ENCODE measurements at regions not wholly inside any gene's neighbourhood (a gene's known extent, or its start where the extent isn't known, plus 50 kb on each side); places are given as distances from the start of the nearest gene placed in this dataset.

- Histone ChIP-seq H3K36me3 (ENCODE audit: insufficient read depth, low read length) (no peaks in the 10 kb centered on the region), H3K4me1 (ENCODE audit: control insufficient read depth, insufficient read depth, low read length) (no peaks in the 10 kb centered on the region), H3K4me2 (ENCODE audit: low read length) (no peak overlapping the region), H3K4me3 (ENCODE audit: low read length) (no peak overlapping the region), H3K27me3 (ENCODE audit: control insufficient read depth, insufficient read depth, low read length) (no peaks in the 10 kb centered on the region), H3K9me3 (replicated peaks; ENCODE audit: low read length) (no peaks in the 10 kb centered on the region), H3K9ac (ENCODE audit: low read depth, low read length) (no peak overlapping the region)
These were observed 521.6 kb downstream of the EPHA3 start for GRCh38 chr3:89628856-89629670.

- no peaks in the 10 kb centered on the region for H3K4me1 ChIP-seq (ENCODE audit: control insufficient read depth, insufficient read depth, low read length)
- H3K9me3 ChIP-seq (replicated peaks; ENCODE audit: low read length) = no peaks in the 10 kb centered on the region
- no peak overlapping the region for H3K4me3 ChIP-seq (ENCODE audit: low read length)
These were observed 527.7 kb downstream of the EPHA3 start for GRCh38 chr3:89635137-89635536.

GRCh38 chr3:89644716-89645115 is 537.3 kb downstream of the EPHA3 start:
- H3K27me3 ChIP-seq (ENCODE audit: control insufficient read depth, insufficient read depth, low read length) = no peaks in the 10 kb centered on the region
- H3K36me3 ChIP-seq (ENCODE audit: insufficient read depth, low read length) = no peaks in the 10 kb centered on the region
- no peaks in the 10 kb centered on the region for H3K4me1 ChIP-seq (ENCODE audit: control insufficient read depth, insufficient read depth, low read length)
- H3K4me3 ChIP-seq (ENCODE audit: low read length) = no peak overlapping the region
- no peak overlapping the region for H3K4me2 ChIP-seq (ENCODE audit: low read length)
- no peaks in the 10 kb centered on the region for H3K9me3 ChIP-seq (replicated peaks; ENCODE audit: low read length)
- no peak overlapping the region for H3K9ac ChIP-seq (ENCODE audit: low read depth, low read length)

More at GRCh38 chr3:89635137-89635536, 527.7 kb downstream of the EPHA3 start:
- H3K27me3 ChIP-seq (ENCODE audit: control insufficient read depth, insufficient read depth, low read length) = no peaks in the 10 kb centered on the region
- H3K36me3 ChIP-seq (ENCODE audit: insufficient read depth, low read length) = no peaks in the 10 kb centered on the region
- no peak overlapping the region for H3K9ac ChIP-seq (ENCODE audit: low read depth, low read length)
- H3K4me2 ChIP-seq (ENCODE audit: low read length) = no peak overlapping the region

- H3K9ac ChIP-seq (ENCODE audit: low read depth, low read length) = no peak overlapping the region
- no peaks in the 10 kb centered on the region for H3K27me3 ChIP-seq (ENCODE audit: control insufficient read depth, insufficient read depth, low read length)
- H3K4me1 ChIP-seq (ENCODE audit: control insufficient read depth, insufficient read depth, low read length) = no peaks in the 10 kb centered on the region
- no peaks in the 10 kb centered on the region for H3K9me3 ChIP-seq (replicated peaks; ENCODE audit: low read length)
- no peaks in the 10 kb centered on the region for H3K36me3 ChIP-seq (ENCODE audit: insufficient read depth, low read length)
- H3K4me2 ChIP-seq (ENCODE audit: low read length) = no peak overlapping the region
- no peak overlapping the region for H3K4me3 ChIP-seq (ENCODE audit: low read length)
These were observed 542.0 kb downstream of the EPHA3 start for GRCh38 chr3:89649431-89649830.

- no peaks in the 10 kb centered on the region for H3K36me3 ChIP-seq (ENCODE audit: insufficient read depth, low read length)
- peaks cover 3% of the 10 kb centered on the region for H3K9me3 ChIP-seq (replicated peaks; ENCODE audit: low read length)
- H3K27me3 ChIP-seq (ENCODE audit: control insufficient read depth, insufficient read depth, low read length) = no peaks in the 10 kb centered on the region
- H3K4me1 ChIP-seq (ENCODE audit: control insufficient read depth, insufficient read depth, low read length) = no peaks in the 10 kb centered on the region
- H3K4me2 ChIP-seq (ENCODE audit: low read length) = no peak overlapping the region
- no peak overlapping the region for H3K9ac ChIP-seq (ENCODE audit: low read depth, low read length)
- no peak overlapping the region for H3K4me3 ChIP-seq (ENCODE audit: low read length)
These were observed 546.6 kb downstream of the EPHA3 start for GRCh38 chr3:89654031-89654430.

- H3K4me1 ChIP-seq (ENCODE audit: control insufficient read depth, insufficient read depth, low read length) = no peaks in the 10 kb centered on the region
- peaks cover 3% of the 10 kb centered on the region for H3K9me3 ChIP-seq (replicated peaks; ENCODE audit: low read length)
- H3K9ac ChIP-seq (ENCODE audit: low read depth, low read length) = no peak overlapping the region
- no peaks in the 10 kb centered on the region for H3K36me3 ChIP-seq (ENCODE audit: insufficient read depth, low read length)
- no peaks in the 10 kb centered on the region for H3K27me3 ChIP-seq (ENCODE audit: control insufficient read depth, insufficient read depth, low read length)
- no peak overlapping the region for H3K4me2 ChIP-seq (ENCODE audit: low read length)
- no peak overlapping the region for H3K4me3 ChIP-seq (ENCODE audit: low read length)
These were observed 549.0 kb downstream of the EPHA3 start for GRCh38 chr3:89656388-89656787.

GRCh38 chr3:89679686-89680085 is 572.3 kb downstream of the EPHA3 start:
- Histone ChIP-seq H3K36me3 (ENCODE audit: insufficient read depth, low read length) (no peaks in the 10 kb centered on the region), H3K9me3 (replicated peaks; ENCODE audit: low read length) (no peaks in the 10 kb centered on the region), H3K4me1 (ENCODE audit: control insufficient read depth, insufficient read depth, low read length) (no peaks in the 10 kb centered on the region), H3K27me3 (ENCODE audit: control insufficient read depth, insufficient read depth, low read length) (no peaks in the 10 kb centered on the region), H3K4me3 (ENCODE audit: low read length) (no peak overlapping the region), H3K9ac (ENCODE audit: low read depth, low read length) (no peak overlapping the region), H3K4me2 (ENCODE audit: low read length) (no peak overlapping the region)

GRCh38 chr3:89682556-89682955 is 575.1 kb downstream of the EPHA3 start:
- H3K4me3 ChIP-seq (ENCODE audit: low read length) = no peak overlapping the region
- H3K36me3 ChIP-seq (ENCODE audit: insufficient read depth, low read length) = no peaks in the 10 kb centered on the region
- H3K9ac ChIP-seq (ENCODE audit: low read depth, low read length) = no peak overlapping the region
- no peaks in the 10 kb centered on the region for H3K27me3 ChIP-seq (ENCODE audit: control insufficient read depth, insufficient read depth, low read length)
- no peaks in the 10 kb centered on the region for H3K4me1 ChIP-seq (ENCODE audit: control insufficient read depth, insufficient read depth, low read length)
- no peaks in the 10 kb centered on the region for H3K9me3 ChIP-seq (replicated peaks; ENCODE audit: low read length)
- H3K4me2 ChIP-seq (ENCODE audit: low read length) = no peak overlapping the region

GRCh38 chr3:89685731-89686130 is 578.3 kb downstream of the EPHA3 start:
- no peak overlapping the region for H3K4me2 ChIP-seq (ENCODE audit: low read length)
- H3K36me3 ChIP-seq (ENCODE audit: insufficient read depth, low read length) = no peaks in the 10 kb centered on the region
- H3K27me3 ChIP-seq (ENCODE audit: control insufficient read depth, insufficient read depth, low read length) = no peaks in the 10 kb centered on the region
- H3K9ac ChIP-seq (ENCODE audit: low read depth, low read length) = no peak overlapping the region
- H3K4me3 ChIP-seq (ENCODE audit: low read length) = no peak overlapping the region
- H3K4me1 ChIP-seq (ENCODE audit: control insufficient read depth, insufficient read depth, low read length) = no peaks in the 10 kb centered on the region
- H3K9me3 ChIP-seq (replicated peaks; ENCODE audit: low read length) = no peaks in the 10 kb centered on the region

- Histone ChIP-seq H3K9me3 (replicated peaks; ENCODE audit: low read length) (no peaks in the 10 kb centered on the region), H3K9ac (ENCODE audit: low read depth, low read length) (no peak overlapping the region), H3K4me2 (ENCODE audit: low read length) (no peak overlapping the region), H3K4me3 (ENCODE audit: low read length) (no peak overlapping the region), H3K27me3 (ENCODE audit: control insufficient read depth, insufficient read depth, low read length) (no peaks in the 10 kb centered on the region), H3K36me3 (ENCODE audit: insufficient read depth, low read length) (no peaks in the 10 kb centered on the region), H3K4me1 (ENCODE audit: control insufficient read depth, insufficient read depth, low read length) (no peaks in the 10 kb centered on the region)
These were observed 583.2 kb downstream of the EPHA3 start for GRCh38 chr3:89690646-89691045.

GRCh38 chr3:89692601-89693000 is 585.2 kb downstream of the EPHA3 start:
- Histone ChIP-seq H3K4me1 (ENCODE audit: control insufficient read depth, insufficient read depth, low read length) (no peaks in the 10 kb centered on the region), H3K27me3 (ENCODE audit: control insufficient read depth, insufficient read depth, low read length) (no peaks in the 10 kb centered on the region), H3K4me2 (ENCODE audit: low read length) (no peak overlapping the region), H3K9me3 (replicated peaks; ENCODE audit: low read length) (no peaks in the 10 kb centered on the region), H3K36me3 (ENCODE audit: insufficient read depth, low read length) (no peaks in the 10 kb centered on the region), H3K4me3 (ENCODE audit: low read length) (no peak overlapping the region), H3K9ac (ENCODE audit: low read depth, low read length) (no peak overlapping the region)

GRCh38 chr3:89697321-89697916 is 590.0 kb downstream of the EPHA3 start:
- H3K27me3 ChIP-seq (ENCODE audit: control insufficient read depth, insufficient read depth, low read length) = no peaks in the 10 kb centered on the region
- H3K4me3 ChIP-seq (ENCODE audit: low read length) = no peak overlapping the region
- H3K9me3 ChIP-seq (replicated peaks; ENCODE audit: low read length) = no peaks in the 10 kb centered on the region
- H3K36me3 ChIP-seq (ENCODE audit: insufficient read depth, low read length) = no peaks in the 10 kb centered on the region
- no peaks in the 10 kb centered on the region for H3K4me1 ChIP-seq (ENCODE audit: control insufficient read depth, insufficient read depth, low read length)
- H3K4me2 ChIP-seq (ENCODE audit: low read length) = no peak overlapping the region
- no peak overlapping the region for H3K9ac ChIP-seq (ENCODE audit: low read depth, low read length)
